Adipose tissue (tissue), 3 donors: ENCODE measurements at regions not wholly inside any gene's neighbourhood (a gene's known extent, or its start where the extent isn't known, plus 50 kb on each side); places are given as distances from the start of the nearest gene placed in this dataset.
"Not testable (repeated sequence)": the region's sequence is repeated elsewhere in the genome, so short reads cannot be mapped to it uniquely, and the experiment has no call there.

Experiments
- H3K27ac ChIP-seq: one replicate; pipeline ENCODE4 v1.5.1; 2013; ENCODE audit warnings: low read depth, low read length
- WGBS, 3 donors: extraction: QIAGEN DNeasy Blood & Tissue Kit; methylation state at CpG; one replicate each; pipeline ENCODE4 v1.1.7; 2013; 5-methylcytosine and 5-hydroxymethylcytosine counted together
- donor health status: healthy with polysubstance abuse.
- donor health status: Bipolar disorder and iron deficiency.
- donor health status: healthy.

DNA sequence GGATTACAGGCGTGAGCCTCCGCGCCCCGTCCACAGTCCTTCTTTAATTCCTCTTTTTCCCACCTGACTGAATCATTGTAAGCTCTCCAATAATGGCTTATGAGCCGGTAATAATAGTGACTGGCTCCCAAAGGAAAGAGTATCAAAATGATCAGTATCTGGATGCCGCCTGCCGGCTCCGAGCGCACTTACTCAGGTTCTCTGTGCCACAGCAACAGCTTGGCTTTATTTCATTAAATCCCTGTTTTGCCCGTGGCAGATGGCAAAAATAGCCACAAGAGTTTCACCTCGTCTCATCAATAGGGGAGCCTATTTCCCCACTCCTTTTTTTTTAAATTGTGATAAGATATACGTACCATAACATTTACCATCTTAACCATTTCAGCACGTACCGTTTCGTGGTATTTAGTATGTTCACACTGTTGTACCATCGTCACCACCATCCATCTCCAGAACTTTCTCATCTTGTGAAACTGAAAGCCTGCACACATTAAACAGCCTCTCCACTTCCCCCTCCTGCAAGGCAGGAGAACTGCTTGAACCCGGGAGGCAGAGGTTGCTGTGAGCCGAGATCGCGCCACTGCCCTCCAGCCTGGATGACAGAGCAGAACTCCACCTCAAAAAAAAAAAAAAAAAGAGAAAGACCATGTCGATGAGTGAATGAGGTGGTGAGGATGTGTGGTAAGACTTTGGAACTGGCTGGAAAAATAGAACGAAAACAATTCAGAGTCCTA lies 80.7 kb upstream of the DLG1 start:
- WGBS, 3 donors = 86 to 88% (median 86%) methylated on average over 22 of the region's 22 CpGs
- no peak overlapping the region for H3K27ac ChIP-seq

DNA sequence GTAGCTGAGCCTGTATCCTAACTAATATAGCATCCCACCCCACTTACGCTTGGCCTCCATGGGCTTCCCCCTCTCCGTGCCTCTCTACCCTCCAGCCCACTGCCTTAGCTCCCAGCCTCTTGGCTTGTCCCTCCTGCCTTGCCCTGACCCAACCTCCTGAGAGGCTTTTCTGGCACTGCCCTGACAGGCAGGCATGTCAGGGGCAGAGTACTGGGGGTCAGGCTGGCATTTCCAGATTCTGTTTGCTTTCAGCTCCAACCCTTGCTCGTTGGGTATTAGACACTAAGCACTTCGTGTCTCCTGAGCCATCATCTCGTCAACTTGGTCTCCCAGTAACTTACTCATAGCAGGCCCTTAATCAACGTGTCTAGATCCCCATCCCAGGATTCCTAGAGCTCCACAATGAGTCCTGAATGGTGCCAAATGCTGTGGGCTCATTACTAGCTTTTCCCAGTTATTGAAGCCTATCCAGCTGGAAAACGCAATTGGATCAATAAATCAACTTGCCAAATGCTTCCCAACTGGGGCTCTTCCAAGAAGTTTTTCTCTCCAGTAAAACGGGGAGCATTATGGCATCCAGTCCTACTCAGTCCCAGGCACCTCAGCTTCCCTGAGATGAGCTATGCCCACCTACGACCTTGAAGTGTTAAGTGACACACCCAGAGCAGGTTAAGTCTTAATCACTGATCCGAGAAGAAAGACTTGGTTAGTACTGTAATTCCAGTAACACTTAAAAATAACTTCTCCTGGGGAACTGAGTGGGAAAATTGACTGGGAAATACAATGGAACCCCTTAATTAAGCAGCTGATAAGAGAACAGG lies 78.5 kb upstream of the DLG1 start:
- no peak overlapping the region for H3K27ac ChIP-seq
- WGBS, 3 donors = 66 to 79% (median 69%) methylated on average over 10 of the region's 10 CpGs

DNA sequence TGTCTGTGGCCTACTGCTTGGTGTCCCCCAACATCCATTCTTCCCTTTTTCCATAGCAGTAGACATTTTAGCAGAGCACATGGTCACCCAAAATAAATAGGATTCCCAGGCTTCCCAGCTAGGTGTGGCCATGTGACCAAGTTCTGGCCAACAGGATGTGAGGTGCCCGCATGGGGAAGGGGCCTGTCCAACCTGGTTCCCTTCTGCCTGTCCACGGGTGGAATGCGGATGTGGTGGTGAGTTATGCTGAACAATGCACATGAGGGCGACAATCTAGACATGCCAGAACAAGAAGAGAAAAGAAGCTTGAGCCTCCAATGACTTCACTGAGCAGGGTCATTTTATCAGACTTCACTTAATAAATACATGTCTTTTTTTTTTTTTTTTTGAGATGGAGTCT lies 77.6 kb upstream of the DLG1 start:
- 91 to 97% (median 93%) methylated on average over 4 of the region's 4 CpGs for WGBS, 3 donors
- no peak overlapping the region for H3K27ac ChIP-seq

DNA sequence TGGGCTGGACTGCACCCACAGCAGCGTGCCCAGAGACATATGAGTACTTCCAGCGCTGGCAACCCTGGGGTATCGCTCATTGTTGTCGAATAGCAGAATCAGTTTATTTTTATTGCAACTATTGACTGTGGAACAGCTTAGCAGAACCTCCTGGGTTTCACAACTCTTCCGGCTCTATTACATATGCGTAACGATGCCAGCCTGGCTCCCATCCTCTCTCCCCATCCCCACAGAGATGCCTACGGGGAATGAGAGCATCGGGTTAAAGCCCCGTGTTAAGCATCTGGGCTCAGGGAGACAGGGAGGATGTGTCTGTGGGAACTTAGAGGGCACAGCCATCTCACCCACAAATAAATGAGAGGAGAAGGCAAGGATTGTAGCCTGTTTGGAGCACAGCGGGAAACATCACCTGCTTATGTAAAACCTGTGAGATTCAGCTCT lies 76.6 kb upstream of the DLG1 start:
- WGBS, 3 donors = 79 to 84% (median 81%) methylated on average over 11 of the region's 11 CpGs
- no peak overlapping the region for H3K27ac ChIP-seq

DNA sequence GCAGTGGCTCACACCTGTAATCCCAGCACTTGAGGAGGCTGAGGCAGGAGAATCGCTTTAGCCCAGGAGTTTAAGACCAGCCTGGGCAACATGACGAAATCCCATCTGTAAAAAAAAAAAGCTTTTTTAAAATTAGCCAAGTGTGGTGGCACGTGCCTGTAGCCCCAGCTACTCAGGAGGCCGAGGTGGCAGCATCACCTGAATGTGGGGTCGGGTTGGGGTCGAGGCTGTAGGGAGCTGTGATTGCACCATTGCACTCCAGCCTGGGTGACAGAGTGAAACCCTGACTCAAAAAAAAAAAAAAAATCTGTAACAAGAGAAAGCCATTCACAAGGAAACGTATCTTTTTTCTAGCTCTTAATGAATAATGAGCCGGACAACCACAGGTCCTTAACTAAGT lies 74.7 kb upstream of the DLG1 start:
- 82 to 92% (median 92%) methylated on average over 8 of the region's 8 CpGs for WGBS, 3 donors
- H3K27ac ChIP-seq = no peak overlapping the region

DNA sequence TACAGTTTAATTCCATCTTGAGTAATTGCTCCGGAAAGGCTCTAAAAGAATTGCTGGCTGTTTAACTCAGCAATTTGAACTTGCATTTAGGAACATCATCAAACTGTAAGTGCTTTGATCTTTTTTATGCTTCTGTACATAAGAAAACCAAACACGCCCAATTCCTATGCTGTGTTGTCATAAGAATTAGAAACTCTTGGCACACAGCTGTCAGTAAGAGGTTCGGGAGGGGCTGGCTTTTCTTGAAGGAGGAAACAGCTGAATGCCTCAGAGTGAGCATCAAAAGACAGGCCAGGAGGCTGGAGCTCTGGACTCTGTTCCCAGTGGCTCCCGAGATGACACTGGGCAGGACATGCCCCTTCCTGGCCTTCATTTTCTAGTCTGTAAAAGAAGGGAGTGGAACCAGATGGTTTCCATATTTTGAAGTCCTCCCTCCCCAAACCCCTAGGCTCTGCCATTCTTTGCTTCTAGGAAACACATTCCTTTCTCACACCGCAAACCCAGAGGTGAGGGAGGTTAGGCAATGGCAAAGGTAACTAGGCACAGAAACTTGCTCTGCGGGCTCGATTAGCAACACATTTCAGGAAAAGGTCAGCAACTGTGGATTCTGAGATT lies 73.7 kb upstream of the DLG1 start:
- WGBS, 3 donors = 49 to 54% (median 52%) methylated on average over 7 of the region's 7 CpGs

DNA sequence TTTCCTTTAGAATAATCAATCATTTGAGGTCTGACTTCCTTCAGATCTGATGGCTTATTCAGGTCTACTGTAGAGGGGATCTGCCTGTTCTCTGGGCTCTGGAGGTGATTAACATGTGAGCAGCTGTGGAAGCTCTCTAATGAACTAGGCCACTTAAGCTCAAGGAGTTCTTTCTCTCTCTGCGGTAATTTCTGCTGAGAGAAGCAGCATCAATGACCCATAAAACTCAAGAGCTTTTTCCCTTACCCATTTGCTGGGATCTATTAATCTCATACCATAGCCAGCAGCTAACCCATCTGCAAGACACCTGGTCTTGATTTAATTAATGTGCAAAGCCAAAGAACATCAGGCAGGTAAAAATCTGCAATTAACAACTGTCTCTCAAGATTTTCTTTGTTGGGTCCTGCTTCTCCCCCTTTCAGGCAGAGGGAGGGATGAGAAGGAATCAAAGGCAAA lies 73.2 kb upstream of the DLG1 start:
- WGBS, 3 donors = 44 to 69% (median 69%) methylated on average over 1 of the region's 1 CpG
- no peak overlapping the region for H3K27ac ChIP-seq

More for the DNA sequence above, 73.7 kb upstream of the DLG1 start:
- no peak overlapping the region for H3K27ac ChIP-seq

DNA sequence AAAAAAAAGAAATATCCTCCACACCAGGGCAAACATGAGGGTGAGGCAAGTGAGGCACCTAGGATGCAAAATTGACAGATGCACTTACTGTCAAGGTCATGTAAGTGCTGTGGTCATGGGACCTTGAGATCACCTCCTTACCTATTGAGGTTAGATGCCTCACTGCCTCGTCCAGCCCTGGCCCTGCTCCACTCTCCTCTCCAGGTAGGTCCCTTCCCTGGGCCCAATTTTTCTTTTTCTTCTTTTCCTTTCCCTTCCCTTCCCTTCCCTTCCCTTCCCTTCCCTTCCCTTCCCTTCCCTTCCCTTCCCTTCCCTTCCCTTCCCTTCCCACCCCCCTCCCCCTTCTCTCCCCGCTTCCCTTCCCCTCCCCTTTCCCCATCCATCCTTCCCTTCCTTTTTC lies 71.1 kb upstream of the DLG1 start:
- no peak overlapping the region for H3K27ac ChIP-seq
- 83 to 94% (median 86%) methylated on average over 1 to 2 of the region's 2 CpGs for WGBS, 3 donors

DNA sequence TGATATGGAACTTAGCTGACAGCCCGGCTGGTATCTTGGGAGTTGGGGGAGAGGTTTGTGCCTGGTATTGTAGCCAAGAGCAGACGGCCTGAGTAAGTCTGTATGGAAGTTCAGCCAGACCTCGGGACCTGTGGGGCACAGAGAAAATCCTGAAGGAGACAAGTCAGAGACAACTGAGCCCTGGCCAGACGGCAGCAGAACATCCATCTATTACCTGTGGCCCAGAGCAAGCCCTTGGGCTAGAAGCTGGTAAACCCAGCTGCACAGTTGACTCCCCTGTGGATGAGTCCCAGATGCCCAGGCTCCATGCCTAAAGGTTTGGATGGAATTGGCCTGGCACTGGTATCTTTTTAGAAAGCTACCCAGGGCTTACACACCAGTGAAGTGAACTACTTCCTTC lies 70.4 kb upstream of the DLG1 start:
- WGBS, 3 donors = 79 to 85% (median 83%) methylated on average over 4 of the region's 4 CpGs
- no peak overlapping the region for H3K27ac ChIP-seq

DNA sequence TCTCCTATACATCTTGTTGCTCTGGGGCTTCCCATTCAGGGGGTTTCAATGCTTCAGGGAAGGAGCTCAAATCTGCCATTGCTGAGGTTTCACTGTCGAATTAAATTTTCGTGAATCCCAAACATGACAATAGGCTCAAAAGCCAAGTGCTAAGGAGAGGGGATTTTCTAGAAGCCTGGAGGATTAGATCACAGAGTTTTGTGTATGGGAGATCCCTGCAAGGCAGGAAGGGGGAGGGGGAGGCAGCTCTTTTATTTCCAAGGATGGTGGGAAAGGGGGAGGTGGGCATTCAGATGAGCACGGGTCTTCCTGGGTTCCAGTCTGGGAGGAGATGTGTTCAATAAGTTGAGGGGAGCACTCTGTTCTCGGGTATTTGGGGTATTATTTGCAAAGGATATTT lies 69.9 kb upstream of the DLG1 start:
- no peak overlapping the region for H3K27ac ChIP-seq
- WGBS, 3 donors = 61 to 67% (median 65%) methylated on average over 4 of the region's 4 CpGs

DNA sequence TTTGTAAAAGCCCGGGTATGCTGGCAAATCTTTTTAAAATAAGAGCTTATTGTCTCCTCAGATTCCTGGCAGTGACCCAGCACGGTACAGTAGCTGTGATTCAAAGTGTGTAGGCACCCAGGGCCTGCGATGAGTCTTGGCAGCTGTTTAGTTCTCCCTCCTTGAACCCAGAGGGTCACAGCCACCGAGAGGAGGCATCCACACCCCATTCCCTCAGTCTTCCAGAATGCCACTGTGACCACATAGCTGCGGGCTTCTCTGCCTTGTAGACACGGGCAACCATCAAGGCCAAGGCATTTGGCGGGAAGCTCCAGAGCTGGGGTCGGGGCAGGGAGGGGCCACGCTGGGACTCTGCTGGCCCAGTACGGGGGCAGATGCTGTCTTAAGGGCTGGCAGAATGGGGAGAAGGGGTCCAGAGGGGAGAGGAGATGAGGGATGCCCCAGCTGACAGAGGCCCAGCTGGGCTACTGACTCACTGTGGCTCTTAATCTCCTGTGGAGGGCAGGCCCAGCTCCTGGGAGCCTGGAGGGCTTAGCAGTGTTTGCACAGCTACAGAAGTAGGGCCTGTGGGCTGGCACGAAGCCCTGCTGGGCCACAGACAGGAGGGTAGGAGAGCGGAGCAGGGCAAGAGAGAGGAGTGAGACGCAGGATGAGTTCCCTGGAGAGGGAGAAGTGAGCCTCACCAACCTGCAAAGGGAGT lies 68.8 kb upstream of the DLG1 start:
- WGBS, 3 donors = 80 to 89% (median 88%) methylated on average over 12 to 13 of the region's 13 CpGs
- H3K27ac ChIP-seq = no peak overlapping the region

DNA sequence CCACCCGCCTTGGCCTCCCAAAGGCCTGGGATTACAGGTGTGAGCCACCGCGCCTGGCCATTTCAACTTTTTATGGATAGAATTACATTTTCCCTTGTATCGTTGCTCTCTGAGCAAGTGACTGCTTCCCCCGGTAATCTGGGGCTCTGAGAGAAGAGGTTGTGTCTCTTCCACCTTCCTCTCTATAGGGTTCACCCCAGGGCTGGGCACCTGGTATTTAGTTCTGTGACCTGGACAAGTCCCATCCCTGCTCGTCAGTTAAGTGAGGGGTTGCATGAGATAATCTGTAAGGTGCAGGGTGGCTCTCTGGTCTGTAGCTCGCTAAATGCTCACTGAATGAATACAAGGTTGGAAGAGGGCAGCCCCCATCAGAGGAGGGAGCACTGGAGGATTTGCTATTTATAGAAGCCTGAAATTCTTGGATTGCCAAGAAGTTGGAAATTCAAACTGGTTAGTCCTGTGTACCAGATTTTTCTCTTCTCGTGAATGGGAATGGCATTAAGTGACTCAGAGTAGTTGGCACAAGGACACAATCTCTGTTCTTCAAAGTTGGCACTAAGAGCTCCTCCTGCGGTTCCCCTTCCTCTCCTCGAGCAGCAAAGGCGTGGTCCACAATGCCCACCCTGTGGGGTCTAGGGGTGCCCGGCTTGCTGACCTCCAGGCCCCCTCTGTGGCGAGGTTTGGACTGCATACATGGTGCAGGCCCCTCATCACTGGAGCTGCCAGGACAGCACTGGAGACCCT lies 68.1 kb upstream of the DLG1 start:
- WGBS, 3 donors = 83 to 91% (median 91%) methylated on average over 13 of the region's 13 CpGs

DNA sequence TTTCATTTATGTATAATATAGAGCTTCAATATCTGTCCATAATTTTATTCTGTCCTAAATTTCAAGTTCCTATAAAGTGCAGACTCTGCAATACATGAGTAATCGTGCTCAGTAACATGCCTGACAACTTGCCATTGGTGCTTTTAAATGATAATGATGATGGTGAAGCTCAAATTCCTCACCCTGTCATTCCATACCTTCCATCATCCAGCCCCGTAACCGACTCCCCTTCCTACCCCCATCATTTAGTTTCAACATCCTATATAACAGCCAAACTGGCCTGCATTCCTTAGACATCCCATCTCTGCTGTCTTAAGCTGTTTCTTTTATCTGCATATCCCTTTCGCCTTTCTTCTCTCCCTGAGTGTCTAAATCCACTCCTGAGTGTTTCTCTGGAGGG lies 67.2 kb upstream of the DLG1 start:
- no peak overlapping the region for H3K27ac ChIP-seq
- WGBS, 3 donors = 81 to 90% (median 85%) methylated on average over 4 of the region's 4 CpGs

More for the DNA sequence above, 68.1 kb upstream of the DLG1 start:
- H3K27ac ChIP-seq = no peak overlapping the region

DNA sequence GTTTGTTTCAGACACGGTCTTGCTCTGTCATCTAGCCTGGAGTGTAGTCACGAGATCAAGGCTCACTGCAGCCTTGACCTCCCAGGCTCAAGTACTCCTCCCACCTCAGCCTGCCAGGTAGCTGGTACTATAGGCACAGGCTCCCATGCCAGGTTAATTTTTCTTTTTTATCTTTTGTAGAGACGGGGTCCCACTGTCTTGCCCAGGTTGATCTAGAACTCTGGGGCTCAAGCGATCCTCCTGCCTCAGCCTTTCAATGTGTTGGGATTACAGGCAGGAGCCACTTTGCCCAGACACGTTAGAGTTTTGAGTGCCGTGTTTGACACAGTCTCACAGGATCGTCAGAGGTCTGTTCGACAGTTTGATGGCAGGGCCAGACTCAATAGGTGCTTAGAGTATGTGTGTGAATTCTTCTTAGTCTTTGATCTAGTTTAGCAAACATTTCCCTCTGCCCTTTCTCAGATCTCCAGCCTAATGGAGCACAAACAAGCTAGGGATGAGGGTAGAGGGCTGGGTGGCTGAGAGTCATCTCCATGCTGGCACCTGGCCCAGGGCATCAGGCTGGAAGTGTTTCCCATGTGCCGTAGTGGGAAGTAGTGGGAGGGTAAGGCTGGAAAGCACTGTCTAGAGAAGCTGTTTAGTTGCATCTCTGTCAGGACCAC lies 66.1 kb upstream of the DLG1 start:
- no peak overlapping the region for H3K27ac ChIP-seq
- 59 to 79% (median 77%) methylated on average over 9 of the region's 9 CpGs for WGBS, 3 donors

DNA sequence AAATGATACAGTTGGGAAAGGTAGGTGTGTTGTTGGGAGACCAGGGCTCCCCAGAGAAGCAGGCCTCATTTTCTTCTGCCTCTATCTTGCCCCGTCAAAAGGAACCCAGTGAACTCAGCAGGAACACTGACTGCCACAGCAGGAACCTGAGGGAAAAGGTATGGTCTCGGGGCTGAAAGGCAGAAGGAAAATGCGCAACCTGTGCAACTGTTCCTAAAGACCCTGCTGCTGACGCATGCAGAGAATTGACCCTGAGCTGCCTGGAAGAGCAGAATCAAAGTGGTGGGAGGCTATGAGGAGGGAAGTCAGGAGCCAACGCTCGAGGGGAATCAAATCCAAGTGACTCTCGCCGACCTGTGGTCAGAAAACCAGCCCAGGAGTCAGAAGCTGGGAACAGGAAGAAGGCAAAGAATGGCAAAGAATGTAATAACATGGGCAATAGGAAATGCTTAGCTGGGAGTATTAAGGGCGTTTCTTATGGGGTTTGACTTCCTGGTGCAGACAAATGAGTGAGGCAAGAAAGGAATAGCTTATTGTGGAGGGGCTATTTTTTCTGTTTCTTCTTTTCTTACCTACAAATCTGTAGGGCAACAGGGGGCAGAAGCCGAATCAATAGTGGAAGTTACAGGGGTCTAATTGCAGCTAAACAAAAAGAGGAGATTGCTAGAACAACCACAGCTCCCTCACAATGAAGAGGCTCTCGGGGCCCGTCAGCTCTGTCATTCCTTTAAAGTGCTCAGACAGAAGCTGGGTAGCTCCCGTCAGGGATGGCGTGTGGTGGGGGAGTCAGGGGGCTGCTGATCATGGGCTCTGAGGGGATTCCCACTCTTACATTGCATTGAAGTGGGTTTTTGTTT lies 65.4 kb upstream of the DLG1 start:
- no peak overlapping the region for H3K27ac ChIP-seq
- WGBS, 3 donors = 76 to 80% (median 79%) methylated on average over 14 of the region's 14 CpGs

DNA sequence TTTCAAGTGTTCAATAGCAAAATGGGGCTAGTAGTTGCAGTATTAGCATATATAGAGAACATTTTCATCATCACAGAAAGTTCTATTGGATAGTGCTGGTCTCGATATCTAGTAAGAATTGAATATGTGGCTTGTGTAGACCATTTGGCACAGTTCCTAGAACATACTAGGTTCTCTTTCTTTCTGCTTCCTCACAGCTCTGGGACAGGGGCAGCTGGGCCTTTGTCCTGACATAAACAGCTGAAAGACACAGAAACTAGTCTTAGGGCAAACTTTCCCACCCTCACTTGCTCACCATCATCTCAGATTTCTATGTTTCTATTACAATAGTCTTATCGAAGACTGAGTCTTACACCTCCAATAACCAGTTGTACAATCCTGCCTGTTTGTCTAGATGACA lies 63.7 kb upstream of the DLG1 start:
- 72 to 84% (median 80%) methylated on average over 2 of the region's 2 CpGs for WGBS, 3 donors
- H3K27ac ChIP-seq = no peak overlapping the region

DNA sequence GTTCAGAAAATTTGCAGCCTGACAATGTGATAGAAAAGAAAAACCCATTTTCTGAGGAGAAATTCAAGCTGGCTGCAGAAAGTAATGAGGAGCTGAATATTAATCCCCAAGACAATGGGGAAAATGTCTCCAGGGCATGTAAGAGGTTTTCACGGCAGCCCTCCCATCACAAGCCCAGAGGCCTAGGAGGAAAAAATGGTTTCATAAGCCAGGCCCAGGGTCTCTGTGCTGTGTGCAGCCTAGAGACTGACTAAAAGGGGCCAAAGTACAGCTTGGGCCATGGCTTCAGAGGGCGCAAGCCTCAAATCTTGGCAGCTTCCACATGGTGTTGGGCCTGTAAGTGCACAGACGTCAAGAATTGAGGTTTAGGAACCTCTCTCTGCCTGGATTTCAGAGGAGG lies 61.7 kb upstream of the DLG1 start:
- WGBS, 3 donors = 93 to 96% (median 95%) methylated on average over 3 of the region's 3 CpGs
- H3K27ac ChIP-seq = not testable (repeated sequence)
